Tibial nerve (tissue), 3 donors: ENCODE measurements at regions not wholly inside any gene's neighbourhood (a gene's known extent, or its start where the extent isn't known, plus 50 kb on each side); places are given as distances from the start of the nearest gene placed in this dataset.
"Not testable (repeated sequence)": the region's sequence is repeated elsewhere in the genome, so short reads cannot be mapped to it uniquely, and the experiment has no call there.

Experiments
- POLR2A ChIP-seq, 2 donors: fragments of 450-650 bp; IDR thresholded peaks; one replicate each; pipeline ENCODE4 v1.6.1; 2017; ENCODE audit warnings: antibody characterized with exemption in 2 of 2, mild to moderate bottlenecking in 2 of 2, moderate library complexity in 2 of 2
- TF ChIP-seq, protein P1 (sequence below), 5 experiments: fragments of 200-600 bp in 3 of 5; fragments of 450-650 bp in 2 of 5; sonication (generic) in 3 of 5; IDR thresholded peaks; one replicate each; pipeline ENCODE4 v1.5.1; 2016 to 2019; ENCODE audit warnings: antibody characterized with exemption in 5 of 5, mild to moderate bottlenecking in 3 of 5, moderate library complexity in 2 of 5

DNA sequence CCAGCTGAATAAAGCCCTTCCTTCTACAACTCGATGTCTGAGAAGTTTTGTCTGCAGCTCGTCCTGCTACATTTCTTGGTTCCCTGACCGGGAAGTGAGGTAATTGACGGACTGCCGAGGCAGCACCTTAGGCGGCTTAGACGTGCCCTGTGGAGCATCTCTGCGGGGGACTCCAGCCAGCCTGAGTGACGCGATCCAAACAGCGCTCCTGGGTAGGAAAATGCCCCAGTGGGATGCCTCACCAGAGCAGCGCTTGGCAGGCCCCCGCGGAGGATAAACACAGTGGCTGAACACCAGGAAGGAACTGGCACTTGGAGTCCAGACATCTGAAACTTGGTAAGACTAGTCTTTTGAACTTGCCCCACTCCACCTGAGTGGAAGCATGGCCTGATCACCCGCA is 737.3 kb downstream of the COL12A1 start:
- TF ChIP-seq, protein P1, sequence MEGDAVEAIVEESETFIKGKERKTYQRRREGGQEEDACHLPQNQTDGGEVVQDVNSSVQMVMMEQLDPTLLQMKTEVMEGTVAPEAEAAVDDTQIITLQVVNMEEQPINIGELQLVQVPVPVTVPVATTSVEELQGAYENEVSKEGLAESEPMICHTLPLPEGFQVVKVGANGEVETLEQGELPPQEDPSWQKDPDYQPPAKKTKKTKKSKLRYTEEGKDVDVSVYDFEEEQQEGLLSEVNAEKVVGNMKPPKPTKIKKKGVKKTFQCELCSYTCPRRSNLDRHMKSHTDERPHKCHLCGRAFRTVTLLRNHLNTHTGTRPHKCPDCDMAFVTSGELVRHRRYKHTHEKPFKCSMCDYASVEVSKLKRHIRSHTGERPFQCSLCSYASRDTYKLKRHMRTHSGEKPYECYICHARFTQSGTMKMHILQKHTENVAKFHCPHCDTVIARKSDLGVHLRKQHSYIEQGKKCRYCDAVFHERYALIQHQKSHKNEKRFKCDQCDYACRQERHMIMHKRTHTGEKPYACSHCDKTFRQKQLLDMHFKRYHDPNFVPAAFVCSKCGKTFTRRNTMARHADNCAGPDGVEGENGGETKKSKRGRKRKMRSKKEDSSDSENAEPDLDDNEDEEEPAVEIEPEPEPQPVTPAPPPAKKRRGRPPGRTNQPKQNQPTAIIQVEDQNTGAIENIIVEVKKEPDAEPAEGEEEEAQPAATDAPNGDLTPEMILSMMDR (IDR thresholded peaks at IDR 0.05), result not testable (repeated sequence)
- TF ChIP-seq POLR2A (IDR thresholded peaks at IDR 0.05), result not testable (repeated sequence)
